Trophoblast cell (in vitro differentiated cells and primary cell): ENCODE measurements at regions not wholly inside any gene's neighbourhood (a gene's known extent, or its start where the extent isn't known, plus 50 kb on each side); places are given as distances from the start of the nearest gene placed in this dataset.

Source experiments
- DNase-seq, 2 donors: peaks; one replicate each; pipeline ENCODE4 v3.0.0-alpha.2; 2016
- H2AFZ ChIP-seq: 2 replicates; pipeline ENCODE4 v1.6.1; 2013; ENCODE audit warnings: low read length, moderate library complexity, mild to moderate bottlenecking; ENCODE audit not compliant: insufficient read depth, poor library complexity
- H2AK5ac ChIP-seq: 2 replicates; pipeline ENCODE4 v1.6.1; 2013; ENCODE audit warnings: mild to moderate bottlenecking, low read length
- H2BK120ac ChIP-seq: 2 replicates; pipeline ENCODE4 v1.6.1; 2013; ENCODE audit warnings: low read length, mild to moderate bottlenecking, moderate library complexity; ENCODE audit not compliant: insufficient read depth, poor library complexity
- H2BK12ac ChIP-seq: 2 replicates; pipeline ENCODE4 v1.6.1; 2013; ENCODE audit warnings: mild to moderate bottlenecking, low read length, moderate library complexity
- H2BK5ac ChIP-seq: 2 replicates; pipeline ENCODE4 v1.6.1; 2013; ENCODE audit warnings: low read length, low read depth, moderate library complexity, mild to moderate bottlenecking; ENCODE audit not compliant: poor library complexity
- H3K14ac ChIP-seq: 2 replicates; pipeline ENCODE4 v1.6.1; 2013; ENCODE audit warnings: mild to moderate bottlenecking, low read length
- H3K18ac ChIP-seq: 2 replicates; pipeline ENCODE4 v1.6.1; 2013; ENCODE audit warnings: mild to moderate bottlenecking, low read length
- H3K23ac ChIP-seq: 2 replicates; pipeline ENCODE4 v1.6.1; 2013; ENCODE audit warnings: low read length
- H3K27ac ChIP-seq: 2 replicates; pipeline ENCODE4 v1.5.1; 2013; ENCODE audit warnings: low read depth, mild to moderate bottlenecking, inconsistent platforms, low read length, moderate library complexity
- H3K27me3 ChIP-seq: 2 replicates; pipeline ENCODE4 v1.6.1; 2013; ENCODE audit warnings: inconsistent platforms, mild to moderate bottlenecking, low read length, moderate library complexity; ENCODE audit not compliant: insufficient read depth
- H3K36me3 ChIP-seq, 2 experiments: 1 replicate in 1 of 2; 2 replicates in 1 of 2; pipeline ENCODE4 v1.6.1; 2013; ENCODE audit warnings: low read length in 2 of 2, mild to moderate bottlenecking in 2 of 2, moderate library complexity in 1 of 2; ENCODE audit not compliant: insufficient read depth in 2 of 2, control insufficient read depth in 1 of 2
- H3K4ac ChIP-seq: 2 replicates; pipeline ENCODE4 v1.6.1; 2013; ENCODE audit warnings: low read depth, mild to moderate bottlenecking, low read length, moderate library complexity
- H3K4me1 ChIP-seq, 2 experiments: 1 replicate in 1 of 2; 2 replicates in 1 of 2; pipeline ENCODE4 v1.6.1; 2013; ENCODE audit warnings: low read length in 2 of 2, mild to moderate bottlenecking in 2 of 2, moderate library complexity in 1 of 2; ENCODE audit not compliant: insufficient read depth in 2 of 2, control insufficient read depth in 1 of 2
- H3K4me2 ChIP-seq: 2 replicates; pipeline ENCODE4 v1.6.1; 2013; ENCODE audit warnings: inconsistent platforms, mild to moderate bottlenecking, low read length, moderate library complexity
- H3K4me3 ChIP-seq: 2 replicates; pipeline ENCODE4 v1.5.1; 2013; ENCODE audit warnings: mild to moderate bottlenecking, low read depth, low read length, inconsistent platforms
- H3K79me1 ChIP-seq: one replicate; pipeline ENCODE4 v1.6.1; 2013; ENCODE audit warnings: low read length
- H3K79me2 ChIP-seq: 2 replicates; pipeline ENCODE4 v1.6.1; 2013; ENCODE audit warnings: low read length, mild to moderate bottlenecking; ENCODE audit not compliant: control insufficient read depth, insufficient read depth, poor library complexity
- H3K9ac ChIP-seq: 2 replicates; pipeline ENCODE4 v1.6.1; 2013; ENCODE audit warnings: mild to moderate bottlenecking, low read length
- H3K9me3 ChIP-seq: 2 replicates; pipeline ENCODE4 v1.6.1; 2013; ENCODE audit warnings: low read depth, mild to moderate bottlenecking, control low read depth, inconsistent platforms, low read length; ENCODE audit not compliant: insufficient read depth
- H4K12ac ChIP-seq: 2 replicates; pipeline ENCODE4 v1.6.1; 2013; ENCODE audit warnings: low read depth, mild to moderate bottlenecking, low read length, moderate library complexity
- H4K8ac ChIP-seq: 2 replicates; pipeline ENCODE4 v1.6.1; 2013; ENCODE audit warnings: low read depth, mild to moderate bottlenecking, low read length, moderate library complexity
- H4K91ac ChIP-seq: one replicate; pipeline ENCODE4 v1.6.1; 2013; ENCODE audit warnings: low read depth, mild to moderate bottlenecking, low read length, moderate library complexity
- WGBS: extraction: QIAGEN DNeasy Blood & Tissue Kit; methylation state at CpG from one replicate; pipeline ENCODE4 v1.1.7; 2013; ENCODE audit warnings: missing lambda C conversion rate; ENCODE audit not compliant: insufficient read length, insufficient coverage; ENCODE audit errors: extremely low coverage; 5-methylcytosine and 5-hydroxymethylcytosine counted together

- no peaks in the 10 kb centered on the region for H3K9me3 ChIP-seq
Observed at GRCh38 chr11:109986488-109986887, 106.7 kb upstream of the ZC3H12C start.

GRCh38 chr11:109991835-109992234 is 101.4 kb upstream of the ZC3H12C start:
- H3K36me3 ChIP-seq, result no peaks in the 10 kb centered on the region
- H3K14ac ChIP-seq, result no peak overlapping the region
- H4K12ac ChIP-seq, result no peak overlapping the region
- H2BK12ac ChIP-seq, result no peak overlapping the region
- no peak overlapping the region for H3K4me2 ChIP-seq
- no peak overlapping the region for H3K4me3 ChIP-seq
- no peak overlapping the region for H4K8ac ChIP-seq
- WGBS, result no CpG with 5 or more reads among the region's 1 CpG
- no peaks in the 10 kb centered on the region for H3K4me1 ChIP-seq
- H2AK5ac ChIP-seq, result no peak overlapping the region
- H3K79me1 ChIP-seq, result no peaks in the 10 kb centered on the region
- H3K4ac ChIP-seq, result no peak overlapping the region
- no peaks in the 10 kb centered on the region for H3K27me3 ChIP-seq
- DNase-seq, result no peak
- no peaks in the 10 kb centered on the region for H3K79me2 ChIP-seq
- no peak overlapping the region for H2BK5ac ChIP-seq
- no peak overlapping the region for H3K18ac ChIP-seq
- H3K27ac ChIP-seq, result no peak overlapping the region
- H2BK120ac ChIP-seq, result no peak overlapping the region
- no peak overlapping the region for H3K9ac ChIP-seq
- H4K91ac ChIP-seq, result no peak overlapping the region
- no peak overlapping the region for H2AFZ ChIP-seq
- H3K23ac ChIP-seq, result no peak overlapping the region
- H3K9me3 ChIP-seq, result no peaks in the 10 kb centered on the region

More at GRCh38 chr11:109986488-109986887, 106.7 kb upstream of the ZC3H12C start:
- Histone ChIP-seq H4K12ac (no peak overlapping the region), H3K36me3 (no peaks in the 10 kb centered on the region), H3K79me1 (no peaks in the 10 kb centered on the region), H2AFZ (no peak overlapping the region), H3K18ac (no peak overlapping the region), H3K4me3 (no peak overlapping the region), H4K91ac (no peak overlapping the region), H2BK5ac (no peak overlapping the region), H4K8ac (no peak overlapping the region), H3K4me1 (no peaks in the 10 kb centered on the region), H3K9ac (no peak overlapping the region), H2BK120ac (no peak overlapping the region), H3K23ac (no peak overlapping the region), H3K14ac (no peak overlapping the region), H3K4ac (no peak overlapping the region), H3K27ac (no peak overlapping the region), H2AK5ac (no peak overlapping the region), H3K4me2 (no peak overlapping the region), H3K79me2 (no peaks in the 10 kb centered on the region), H2BK12ac (no peak overlapping the region), H3K27me3 (no peaks in the 10 kb centered on the region)
- DNase-seq, result no peak
- WGBS, result no CpG with 5 or more reads among the region's 1 CpG

GRCh38 chr11:109993786-109994185 is 99.4 kb upstream of the ZC3H12C start:
- Histone ChIP-seq H3K27ac (no peak overlapping the region), H2BK120ac (no peak overlapping the region), H4K8ac (no peak overlapping the region), H2BK5ac (no peak overlapping the region), H3K36me3 (no peaks in the 10 kb centered on the region), H3K4me3 (no peak overlapping the region), H3K18ac (no peak overlapping the region), H3K23ac (no peak overlapping the region), H3K14ac (no peak overlapping the region), H4K12ac (no peak overlapping the region), H2AK5ac (no peak overlapping the region), H4K91ac (no peak overlapping the region), H3K79me1 (no peaks in the 10 kb centered on the region), H3K9ac (no peak overlapping the region), H3K9me3 (no peaks in the 10 kb centered on the region), H3K79me2 (no peaks in the 10 kb centered on the region), H2AFZ (no peak overlapping the region), H2BK12ac (no peak overlapping the region), H3K4ac (no peak overlapping the region), H3K27me3 (no peaks in the 10 kb centered on the region), H3K4me2 (no peak overlapping the region), H3K4me1 (no peaks in the 10 kb centered on the region)
- DNase-seq, result no peak
- WGBS, result no CpG with 5 or more reads among the region's 1 CpG

GRCh38 chr11:109994907-109995306 is 98.3 kb upstream of the ZC3H12C start:
- H2BK12ac ChIP-seq, result no peak overlapping the region
- no peaks in the 10 kb centered on the region for H3K36me3 ChIP-seq
- no peak overlapping the region for H3K4me2 ChIP-seq
- no peaks in the 10 kb centered on the region for H3K9me3 ChIP-seq
- no peak overlapping the region for H2AK5ac ChIP-seq
- no peak overlapping the region for H3K18ac ChIP-seq
- no peak for DNase-seq
- no peaks in the 10 kb centered on the region for H3K27me3 ChIP-seq
- H2BK120ac ChIP-seq, result no peak overlapping the region
- no peak overlapping the region for H2AFZ ChIP-seq
- H3K79me1 ChIP-seq, result no peaks in the 10 kb centered on the region
- H3K23ac ChIP-seq, result no peak overlapping the region
- H4K91ac ChIP-seq, result no peak overlapping the region
- H3K9ac ChIP-seq, result no peak overlapping the region
- no peaks in the 10 kb centered on the region for H3K4me1 ChIP-seq
- no peak overlapping the region for H3K4me3 ChIP-seq
- H2BK5ac ChIP-seq, result no peak overlapping the region
- H3K79me2 ChIP-seq, result no peaks in the 10 kb centered on the region
- no peak overlapping the region for H3K14ac ChIP-seq
- no peak overlapping the region for H4K8ac ChIP-seq
- no CpG with 5 or more reads among the region's 6 CpGs for WGBS
- H4K12ac ChIP-seq, result no peak overlapping the region
- no peak overlapping the region for H3K27ac ChIP-seq
- no peak overlapping the region for H3K4ac ChIP-seq
